BJ (cell line): ENCODE measurements at regions not wholly inside any gene's neighbourhood (a gene's known extent, or its start where the extent isn't known, plus 50 kb on each side); places are given as distances from the start of the nearest gene placed in this dataset.

Experiments
- CTCF ChIA-PET: fragments of 350-600 bp; formaldehyde crosslinking; extraction: SDS; loops from one replicate; lab custom pipeline; 2021; ENCODE audit warnings: antibody characterized with exemption, inconsistent platforms; lab: Yijun Ruan, JAX
- POLR2A ChIA-PET: fragments of 300-600 bp; sonication (Branson Sonifier 250); formaldehyde crosslinking; extraction: SDS; loops from one replicate; lab custom pipeline; 2021; ENCODE audit warnings: antibody characterized with exemption; lab: Charles Lee
- DNase-seq: peaks from one replicate; pipeline ENCODE4 v3.0.0-alpha.2; 2011; ENCODE audit warnings: low read depth
- H3K27me3 ChIP-seq: 2 replicates; pipeline ENCODE4 v1.6.0; 2011; ENCODE audit warnings: low read length; ENCODE audit not compliant: control insufficient read depth, insufficient read depth
- H3K36me3 ChIP-seq: 2 replicates; pipeline ENCODE4 v1.5.1; 2011; ENCODE audit warnings: low read length; ENCODE audit not compliant: control insufficient read depth, insufficient read depth
- H3K4me3 ChIP-seq: 2 replicates; pipeline ENCODE4 v1.5.1; 2011; ENCODE audit warnings: low read depth, mild to moderate bottlenecking, control low read depth, low read length
- CTCF ChIP-seq: IDR thresholded peaks from 2 replicates; pipeline ENCODE4 v1.5.1; 2011; ENCODE audit warnings: low read depth, mild to moderate bottlenecking, control low read depth, inconsistent platforms, low read length, moderate library complexity; ENCODE audit not compliant: insufficient read depth

GRCh38 chr1:61627365-61627764 is 97.6 kb downstream of the TM2D1 start:
- Histone ChIP-seq H3K4me3 (no peak overlapping the region), H3K36me3 (no peaks in the 10 kb centered on the region), H3K27me3 (peaks cover 1% of the 10 kb centered on the region; the same call in 1 of the 2 replicates)
- ChIA-PET CTCF (no interaction called here), POLR2A (no interaction called here)
- TF ChIP-seq CTCF: no peak
- DNase-seq: no peak

DNA sequence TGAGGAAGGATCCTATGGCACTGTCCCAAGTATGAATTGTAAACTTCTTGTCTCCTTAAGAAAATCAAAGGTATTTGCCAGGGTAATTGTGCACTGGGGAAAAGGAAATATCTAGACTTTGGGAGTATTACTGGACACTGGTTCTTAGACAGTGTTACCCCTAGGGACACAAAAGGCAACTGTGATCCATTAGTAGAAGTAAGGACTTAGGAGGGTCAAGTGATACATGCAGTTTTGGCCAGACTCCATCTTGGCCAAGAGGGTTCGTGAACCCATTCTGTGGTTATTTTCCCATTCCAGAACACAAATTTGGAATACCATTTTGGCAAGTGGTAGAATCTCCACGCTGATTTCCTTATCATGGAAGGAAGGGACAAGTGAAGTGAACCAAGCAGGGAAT is 98.1 kb downstream of the TM2D1 start:
- DNase-seq: no peak
- POLR2A ChIA-PET: no interaction called here
- no peaks in the 10 kb centered on the region for H3K36me3 ChIP-seq
- CTCF ChIA-PET: no interaction called here
- TF ChIP-seq CTCF: no peak
- H3K4me3 ChIP-seq: no peak overlapping the region
- peaks cover 1% of the 10 kb centered on the region; the same call in 1 of the 2 replicates for H3K27me3 ChIP-seq

GRCh38 chr1:61623852-61624251 is 101.1 kb downstream of the TM2D1 start:
- CTCF ChIA-PET: interaction anchor here (0.7 to 1.1 kb wide), 2 partner anchors 15 to 229 kb away, joined by 3 read pairs; no protein-coding TSS in a partner anchor
- POLR2A ChIA-PET: no interaction called here
- no peak for TF ChIP-seq CTCF
- no peak for DNase-seq
- no peaks in the 10 kb centered on the region for H3K36me3 ChIP-seq
- no peak overlapping the region for H3K4me3 ChIP-seq
- no peaks in the 10 kb centered on the region for H3K27me3 ChIP-seq

- Histone ChIP-seq H3K27me3 (no peaks in the 10 kb centered on the region), H3K4me3 (no peak overlapping the region), H3K36me3 (no peaks in the 10 kb centered on the region)
- POLR2A ChIA-PET: no interaction called here
- CTCF ChIA-PET: no interaction called here
- TF ChIP-seq CTCF: no peak
- no peak for DNase-seq
Observed at GRCh38 chr1:61620536-61620935, 104.4 kb downstream of the TM2D1 start.

DNA sequence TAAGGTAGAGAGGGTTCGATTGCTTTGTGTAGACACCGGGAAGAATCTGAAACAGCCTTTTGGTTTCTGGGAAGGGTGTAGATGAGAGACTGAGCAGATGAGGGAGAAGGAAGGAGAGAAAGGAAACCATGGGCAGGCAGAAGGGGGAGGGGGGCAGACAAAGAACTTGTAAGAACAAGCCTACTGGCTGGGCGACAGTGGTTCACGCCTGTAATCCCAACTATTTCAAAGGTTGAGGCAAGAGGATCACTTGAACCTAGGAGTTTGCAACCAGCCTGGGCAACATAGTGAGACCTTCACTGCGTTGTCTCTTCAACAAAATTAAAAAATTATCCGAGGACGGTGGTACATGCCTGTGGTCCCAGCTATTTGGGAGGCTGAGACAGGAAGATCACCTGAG is 106.2 kb downstream of the TM2D1 start:
- Histone ChIP-seq H3K27me3 (no peaks in the 10 kb centered on the region), H3K4me3 (no peak overlapping the region), H3K36me3 (no peaks in the 10 kb centered on the region)
- ChIA-PET POLR2A (no interaction called here), CTCF (no interaction called here)
- DNase-seq: no peak
- TF ChIP-seq CTCF: no peak
